DOHH2 (cell line): ENCODE measurements at regions not wholly inside any gene's neighbourhood (a gene's known extent, or its start where the extent isn't known, plus 50 kb on each side); places are given as distances from the start of the nearest gene placed in this dataset.

Source experiments
- H3F3A ChIP-seq: fragments of 200-600 bp; sonication (generic), shearing (Covaris generic); 2 replicates; pipeline ENCODE4 v1.6.0; 2016; ENCODE audit warnings: antibody characterized with exemption, mild to moderate bottlenecking; ENCODE audit not compliant: control insufficient read depth, insufficient read depth
- H3K27ac ChIP-seq: fragments of 200-600 bp; sonication (generic); 2 replicates; pipeline ENCODE4 v1.5.1; 2014; ENCODE audit warnings: low read depth, mild to moderate bottlenecking, low read length, moderate library complexity
- H3K27me3 ChIP-seq: fragments of 200-600 bp; sonication (generic); 2 replicates; pipeline ENCODE4 v1.6.1; 2014; ENCODE audit warnings: mild to moderate bottlenecking, low read length, mixed read lengths; ENCODE audit not compliant: control insufficient read depth
- H3K36me3 ChIP-seq: fragments of 200-600 bp; sonication (generic); 2 replicates; pipeline ENCODE4 v1.6.1; 2014; ENCODE audit warnings: mild to moderate bottlenecking, low read length, moderate library complexity, mixed read lengths; ENCODE audit not compliant: control insufficient read depth
- H3K4me1 ChIP-seq: fragments of 200-600 bp; sonication (generic); 2 replicates; pipeline ENCODE4 v1.6.1; 2014; ENCODE audit warnings: mild to moderate bottlenecking, low read length, mixed read lengths; ENCODE audit not compliant: control insufficient read depth
- H3K4me2 ChIP-seq: fragments of 200-600 bp; sonication (generic); 2 replicates; pipeline ENCODE4 v1.6.0; 2014; ENCODE audit warnings: mild to moderate bottlenecking, low read length, moderate library complexity
- H3K4me3 ChIP-seq: fragments of 200-600 bp; sonication (generic); 2 replicates; pipeline ENCODE4 v1.5.1; 2014; ENCODE audit warnings: mild to moderate bottlenecking, low read length, mixed read lengths
- H3K79me2 ChIP-seq: fragments of 200-600 bp; sonication (generic); 2 replicates; pipeline ENCODE4 v1.6.1; 2014; ENCODE audit warnings: mild to moderate bottlenecking, low read length, mixed read lengths; ENCODE audit not compliant: control insufficient read depth
- H3K9me2 ChIP-seq: fragments of 200-600 bp; sonication (generic); replicated peaks from 2 replicates; pipeline ENCODE4 v1.6.1; 2014; ENCODE audit warnings: mild to moderate bottlenecking, low read length, mixed read lengths; ENCODE audit not compliant: control insufficient read depth
- H3K9me3 ChIP-seq: fragments of 200-600 bp; sonication (generic); 2 replicates; pipeline ENCODE4 v1.6.1; 2014; ENCODE audit warnings: antibody characterized with exemption, low read length, mixed read lengths; ENCODE audit not compliant: control insufficient read depth, insufficient read depth
- H4K20me1 ChIP-seq: fragments of 200-600 bp; sonication (generic); 2 replicates; pipeline ENCODE4 v1.6.0; 2014; ENCODE audit warnings: low read depth, mild to moderate bottlenecking, antibody characterized with exemption, low read length, moderate library complexity; ENCODE audit not compliant: control insufficient read depth, insufficient read depth
- EZH2phosphoT487 ChIP-seq: fragments of 200-600 bp; sonication (generic); IDR thresholded peaks from 2 replicates; pipeline ENCODE4 v1.6.1; 2017; ENCODE audit warnings: borderline replicate concordance, mild to moderate bottlenecking, antibody characterized with exemption, low read length, moderate library complexity, mixed read lengths
- TF ChIP-seq, protein P1 (sequence below): fragments of 200-600 bp; sonication (generic); IDR thresholded peaks from one replicate; pipeline ENCODE4 v1.5.1; 2014; ENCODE audit warnings: antibody characterized with exemption, mild to moderate bottlenecking, low read depth, low read length; ENCODE audit not compliant: poor library complexity, severe bottlenecking

DNA sequence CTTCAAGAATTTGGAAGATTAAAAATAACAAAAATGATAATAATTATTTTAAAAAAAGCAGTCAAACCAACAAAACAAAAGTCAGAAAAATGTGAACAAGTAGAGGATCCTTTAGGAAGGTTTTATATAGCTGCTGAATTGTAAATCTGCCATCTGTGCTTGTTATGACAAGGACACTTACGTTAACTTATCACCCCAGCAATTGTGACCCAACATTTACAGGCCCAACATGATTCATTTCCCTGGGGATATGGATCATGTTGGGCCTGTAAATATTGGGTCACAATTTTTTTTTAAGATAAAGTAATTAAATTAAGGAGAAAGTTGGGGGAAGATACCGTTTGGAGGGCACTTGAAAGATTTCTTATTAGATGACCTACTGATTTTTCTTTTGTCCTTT, 261.4 kb upstream of the HABP2 start:
- no peaks in the 10 kb centered on the region for H3K4me1 ChIP-seq
- no peaks in the 10 kb centered on the region for H3K36me3 ChIP-seq
- no peak overlapping the region for H3K27ac ChIP-seq
- H4K20me1 ChIP-seq, result no peaks in the 10 kb centered on the region
- TF ChIP-seq, protein P1, sequence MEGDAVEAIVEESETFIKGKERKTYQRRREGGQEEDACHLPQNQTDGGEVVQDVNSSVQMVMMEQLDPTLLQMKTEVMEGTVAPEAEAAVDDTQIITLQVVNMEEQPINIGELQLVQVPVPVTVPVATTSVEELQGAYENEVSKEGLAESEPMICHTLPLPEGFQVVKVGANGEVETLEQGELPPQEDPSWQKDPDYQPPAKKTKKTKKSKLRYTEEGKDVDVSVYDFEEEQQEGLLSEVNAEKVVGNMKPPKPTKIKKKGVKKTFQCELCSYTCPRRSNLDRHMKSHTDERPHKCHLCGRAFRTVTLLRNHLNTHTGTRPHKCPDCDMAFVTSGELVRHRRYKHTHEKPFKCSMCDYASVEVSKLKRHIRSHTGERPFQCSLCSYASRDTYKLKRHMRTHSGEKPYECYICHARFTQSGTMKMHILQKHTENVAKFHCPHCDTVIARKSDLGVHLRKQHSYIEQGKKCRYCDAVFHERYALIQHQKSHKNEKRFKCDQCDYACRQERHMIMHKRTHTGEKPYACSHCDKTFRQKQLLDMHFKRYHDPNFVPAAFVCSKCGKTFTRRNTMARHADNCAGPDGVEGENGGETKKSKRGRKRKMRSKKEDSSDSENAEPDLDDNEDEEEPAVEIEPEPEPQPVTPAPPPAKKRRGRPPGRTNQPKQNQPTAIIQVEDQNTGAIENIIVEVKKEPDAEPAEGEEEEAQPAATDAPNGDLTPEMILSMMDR, result no peak
- no peak for TF ChIP-seq EZH2phosphoT487
- H3K9me3 ChIP-seq, result no peaks in the 10 kb centered on the region
- no peaks in the 10 kb centered on the region for H3K79me2 ChIP-seq
- no peaks in the 10 kb centered on the region for H3F3A ChIP-seq
- no peaks in the 10 kb centered on the region; the same call in 1 of the 2 replicates for H3K27me3 ChIP-seq
- no peaks in the 10 kb centered on the region for H3K9me2 ChIP-seq
- no peak overlapping the region for H3K4me3 ChIP-seq
- no peak overlapping the region for H3K4me2 ChIP-seq

DNA sequence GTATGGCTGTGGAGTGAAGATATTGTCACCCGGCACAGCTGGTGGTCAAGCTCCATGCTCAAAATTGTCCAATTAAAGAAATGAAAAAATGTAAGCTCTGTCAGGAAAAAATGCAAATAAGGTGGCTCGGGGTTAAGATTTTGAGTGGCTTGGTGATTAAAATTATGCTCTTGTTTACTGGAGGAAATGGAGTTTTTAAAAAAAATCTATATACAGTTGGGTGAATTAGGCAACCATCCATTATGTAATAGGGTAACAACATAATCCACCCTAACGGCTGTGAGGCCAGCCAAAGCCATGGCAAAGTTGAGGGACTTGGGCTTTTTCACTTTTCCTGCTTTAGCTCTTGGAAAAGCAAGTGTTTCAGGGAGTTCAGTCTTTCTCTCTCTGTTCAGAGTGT, 260.8 kb upstream of the HABP2 start:
- Histone ChIP-seq H3K4me2 (no peak overlapping the region), H3F3A (no peaks in the 10 kb centered on the region), H3K4me1 (no peaks in the 10 kb centered on the region), H3K79me2 (no peaks in the 10 kb centered on the region), H3K27ac (no peak overlapping the region), H3K36me3 (no peaks in the 10 kb centered on the region), H4K20me1 (no peaks in the 10 kb centered on the region), H3K27me3 (no peaks in the 10 kb centered on the region; the same call in 1 of the 2 replicates), H3K9me3 (no peaks in the 10 kb centered on the region), H3K4me3 (no peak overlapping the region), H3K9me2 (no peaks in the 10 kb centered on the region)
- TF ChIP-seq, protein P1, result no peak
- no peak for TF ChIP-seq EZH2phosphoT487

DNA sequence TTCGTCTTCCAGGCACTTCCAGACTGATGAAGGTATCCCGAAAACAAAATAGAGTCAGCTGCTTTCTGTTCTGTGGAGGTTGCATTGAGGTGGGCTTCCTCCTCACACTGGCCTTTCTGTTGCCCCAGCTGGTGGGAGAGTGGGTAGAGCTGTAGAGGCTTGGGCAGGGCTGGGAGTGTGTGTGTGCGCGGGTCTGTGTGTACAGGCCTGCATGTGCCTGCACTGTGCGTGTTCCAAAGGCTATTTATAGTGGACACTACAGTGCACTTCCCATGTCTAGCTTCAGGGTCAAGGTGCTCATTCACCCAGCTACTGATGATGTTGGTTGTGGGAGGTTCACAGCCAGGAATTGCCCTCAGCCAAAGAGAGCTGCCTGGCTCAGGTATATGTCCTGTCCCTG, 260.1 kb upstream of the HABP2 start:
- H3K27me3 ChIP-seq, result no peaks in the 10 kb centered on the region; the same call in 1 of the 2 replicates
- no peaks in the 10 kb centered on the region for H3F3A ChIP-seq
- no peak overlapping the region for H3K4me3 ChIP-seq
- H3K4me1 ChIP-seq, result no peaks in the 10 kb centered on the region
- no peaks in the 10 kb centered on the region for H4K20me1 ChIP-seq
- no peaks in the 10 kb centered on the region for H3K79me2 ChIP-seq
- no peaks in the 10 kb centered on the region for H3K36me3 ChIP-seq
- no peaks in the 10 kb centered on the region for H3K9me3 ChIP-seq
- no peak overlapping the region for H3K4me2 ChIP-seq
- no peak for TF ChIP-seq EZH2phosphoT487
- TF ChIP-seq, protein P1, result no peak
- H3K9me2 ChIP-seq, result no peaks in the 10 kb centered on the region
- no peak overlapping the region for H3K27ac ChIP-seq

DNA sequence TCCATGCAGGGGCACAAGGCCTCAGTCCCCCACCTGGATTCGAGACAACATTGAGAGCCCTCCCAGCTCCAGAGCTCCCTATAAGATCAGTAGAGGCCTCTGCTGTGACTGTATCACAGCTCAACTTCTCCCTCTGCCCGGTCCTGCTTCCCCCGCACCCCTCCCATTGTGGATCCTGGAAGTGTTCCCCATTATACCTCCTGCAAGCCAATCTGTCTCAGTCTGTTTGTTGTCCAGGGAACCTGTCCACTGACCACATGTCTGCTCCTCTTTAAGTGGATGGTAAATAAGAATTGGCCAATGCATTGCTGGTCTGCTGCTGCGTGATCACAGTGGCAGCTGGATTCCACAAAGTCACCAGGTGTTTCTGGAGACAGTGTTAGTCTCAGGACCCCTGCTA, 259.7 kb upstream of the HABP2 start:
- TF ChIP-seq EZH2phosphoT487, result no peak
- TF ChIP-seq, protein P1, result no peak
- Histone ChIP-seq H3K27ac (no peak overlapping the region), H3K4me2 (no peak overlapping the region), H3K9me2 (no peaks in the 10 kb centered on the region), H3K36me3 (no peaks in the 10 kb centered on the region), H3K79me2 (no peaks in the 10 kb centered on the region), H3K4me3 (no peak overlapping the region), H3F3A (no peaks in the 10 kb centered on the region), H3K9me3 (no peaks in the 10 kb centered on the region), H3K27me3 (no peaks in the 10 kb centered on the region; the same call in 1 of the 2 replicates), H4K20me1 (no peaks in the 10 kb centered on the region), H3K4me1 (no peaks in the 10 kb centered on the region)
